Kidney (tissue), 13 donors: ENCODE measurements at regions not wholly inside any gene's neighbourhood (a gene's known extent, or its start where the extent isn't known, plus 50 kb on each side); places are given as distances from the start of the nearest gene placed in this dataset.

Experiments used
- DNase-seq, 5 donors: peaks; one replicate each; pipeline ENCODE4 v3.0.0-alpha.2; 2013 to 2020
- FAIRE-seq: peaks from 2 replicates; lab custom pipeline; 2012; peaks lifted over from hg19 to GRCh38; lab: Jason Lieb, UNC
- H3K27ac ChIP-seq, 2 donors: one replicate each; pipeline ENCODE4 v1.7.0; 2013; ENCODE audit warnings: low read depth in 2 of 2, low read length in 2 of 2, inconsistent platforms in 1 of 2
- H3K27me3 ChIP-seq: one replicate; pipeline ENCODE4 v1.7.1; 2013; ENCODE audit warnings: low read length, inconsistent platforms; ENCODE audit not compliant: control insufficient read depth, insufficient read depth
- H3K36me3 ChIP-seq, 3 donors: one replicate each; pipeline versions ENCODE4 v1.7.0 to v1.7.1; 2013; ENCODE audit warnings: low read length in 3 of 3, control low read depth in 1 of 3, inconsistent platforms in 1 of 3; ENCODE audit not compliant: insufficient read depth in 3 of 3, control insufficient read depth in 2 of 3
- H3K4me1 ChIP-seq, 3 donors: one replicate each; pipeline versions ENCODE4 v1.7.0 to v1.7.1; 2013; ENCODE audit warnings: low read length in 3 of 3, inconsistent platforms in 1 of 3, low read depth in 1 of 3; ENCODE audit not compliant: control insufficient read depth in 2 of 3, insufficient read depth in 2 of 3
- H3K4me3 ChIP-seq, 3 donors: one replicate each; pipeline versions ENCODE4 v1.7.0 to v1.8.1; 2013; ENCODE audit warnings: low read length in 3 of 3, control low read depth in 1 of 3, inconsistent platforms in 1 of 3
- H3K9ac ChIP-seq, 3 donors: one replicate each; pipeline versions ENCODE4 v1.7.0 to v1.7.1; 2013; ENCODE audit warnings: low read length in 3 of 3, control low read depth in 1 of 3, inconsistent platforms in 1 of 3
- H3K9me3 ChIP-seq, 3 donors: one replicate each; pipeline versions ENCODE4 v1.7.0 to v1.7.1; 2013; ENCODE audit warnings: low read length in 3 of 3, control low read depth in 1 of 3, inconsistent platforms in 1 of 3; ENCODE audit not compliant: control insufficient read depth in 2 of 3, insufficient read depth in 1 of 3
- intact Hi-C: fragments of 100-400 bp; cut with DNase I; formaldehyde crosslinking; loops from one replicate; pipeline ENCODE4 v1.11.1; 2022
- TF ChIP-seq, protein P1 (sequence below): IDR thresholded peaks from 3 replicates; pipeline ENCODE4 v1.5.1; 2012; ENCODE audit warnings: mild to moderate bottlenecking, moderate library complexity, borderline replicate concordance; ENCODE audit not compliant: insufficient read depth; ENCODE audit errors: extremely low read depth
- donor health status: control.
- donor health status: control.
- donor health status: control.
- donor health status: control.
- donor health status: control.
- donor health status: DM: yes; HTN: yes; CAD: no.
- donor health status: Normal renal cell carcinoma (clear cell type).

DNA sequence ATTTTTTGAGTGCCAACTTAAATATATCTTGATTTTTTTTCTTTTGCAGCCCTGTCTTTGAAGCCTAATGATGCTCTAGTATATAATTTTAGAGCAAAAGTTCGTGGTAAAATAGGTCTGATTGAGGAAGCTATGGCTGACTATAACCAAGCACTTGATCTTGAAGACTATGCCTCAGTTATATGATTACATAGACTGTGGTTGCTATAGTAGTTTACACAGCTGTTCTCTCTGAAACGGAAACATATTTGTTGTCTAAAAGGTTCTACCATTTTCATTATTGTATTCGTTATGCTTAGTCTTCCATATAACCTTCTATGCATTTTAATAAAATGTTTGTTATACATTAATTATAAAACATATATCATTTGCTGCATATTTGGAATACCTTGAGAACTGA lies 246.7 kb downstream of the TTC6 start:
- no peaks in the 10 kb centered on the region for H3K9me3 ChIP-seq
- intact Hi-C loops: no loop called here
- H3K9ac ChIP-seq: no peak overlapping the region
- no peak overlapping the region for H3K27ac ChIP-seq
- H3K4me3 ChIP-seq: no peak overlapping the region
- H3K36me3 ChIP-seq: no peaks in the 10 kb centered on the region
- FAIRE-seq (no peak), DNase-seq (no peak)
- no peaks in the 10 kb centered on the region for H3K4me1 ChIP-seq
- TF ChIP-seq, protein P1, sequence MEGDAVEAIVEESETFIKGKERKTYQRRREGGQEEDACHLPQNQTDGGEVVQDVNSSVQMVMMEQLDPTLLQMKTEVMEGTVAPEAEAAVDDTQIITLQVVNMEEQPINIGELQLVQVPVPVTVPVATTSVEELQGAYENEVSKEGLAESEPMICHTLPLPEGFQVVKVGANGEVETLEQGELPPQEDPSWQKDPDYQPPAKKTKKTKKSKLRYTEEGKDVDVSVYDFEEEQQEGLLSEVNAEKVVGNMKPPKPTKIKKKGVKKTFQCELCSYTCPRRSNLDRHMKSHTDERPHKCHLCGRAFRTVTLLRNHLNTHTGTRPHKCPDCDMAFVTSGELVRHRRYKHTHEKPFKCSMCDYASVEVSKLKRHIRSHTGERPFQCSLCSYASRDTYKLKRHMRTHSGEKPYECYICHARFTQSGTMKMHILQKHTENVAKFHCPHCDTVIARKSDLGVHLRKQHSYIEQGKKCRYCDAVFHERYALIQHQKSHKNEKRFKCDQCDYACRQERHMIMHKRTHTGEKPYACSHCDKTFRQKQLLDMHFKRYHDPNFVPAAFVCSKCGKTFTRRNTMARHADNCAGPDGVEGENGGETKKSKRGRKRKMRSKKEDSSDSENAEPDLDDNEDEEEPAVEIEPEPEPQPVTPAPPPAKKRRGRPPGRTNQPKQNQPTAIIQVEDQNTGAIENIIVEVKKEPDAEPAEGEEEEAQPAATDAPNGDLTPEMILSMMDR: no peak
- no peaks in the 10 kb centered on the region for H3K27me3 ChIP-seq

DNA sequence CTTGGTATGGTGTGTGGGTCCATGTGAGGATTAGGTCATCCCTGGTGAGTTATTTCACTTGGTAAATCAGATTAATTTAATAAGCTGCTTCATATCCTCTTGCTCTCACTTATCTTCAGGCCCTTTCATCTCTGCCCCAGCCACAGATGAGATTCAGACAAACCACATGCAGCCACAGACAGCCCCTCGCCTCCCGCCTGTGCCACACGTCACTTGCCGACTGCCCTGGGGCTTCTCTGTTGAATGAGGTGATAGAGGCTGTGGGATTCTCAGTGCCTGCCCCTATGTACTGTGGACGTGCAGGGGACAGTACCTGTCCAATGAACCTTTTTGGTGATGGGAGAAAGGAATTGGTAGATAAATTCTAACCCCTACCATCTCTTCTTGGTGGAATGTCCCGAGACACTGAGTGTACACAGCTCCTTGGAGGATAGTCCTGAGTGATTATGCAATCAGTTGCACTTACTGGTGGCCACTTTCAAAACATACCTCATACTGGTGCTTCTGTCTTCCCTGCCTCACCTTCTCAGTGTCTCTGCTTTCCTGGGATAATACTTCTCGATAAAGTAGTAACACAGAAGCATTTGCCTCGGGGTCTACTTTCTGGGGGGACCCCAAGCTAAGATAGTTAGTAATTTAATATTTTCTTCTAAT lies 248.7 kb downstream of the TTC6 start:
- no peaks in the 10 kb centered on the region for H3K4me1 ChIP-seq
- FAIRE-seq (no peak), DNase-seq (no peak)
- H3K27ac ChIP-seq: no peak overlapping the region
- no peaks in the 10 kb centered on the region for H3K9me3 ChIP-seq
- TF ChIP-seq, protein P1: no peak
- no peaks in the 10 kb centered on the region for H3K27me3 ChIP-seq
- no peaks in the 10 kb centered on the region for H3K36me3 ChIP-seq
- no peak overlapping the region for H3K9ac ChIP-seq
- intact Hi-C loops: no loop called here
- H3K4me3 ChIP-seq: no peak overlapping the region

DNA sequence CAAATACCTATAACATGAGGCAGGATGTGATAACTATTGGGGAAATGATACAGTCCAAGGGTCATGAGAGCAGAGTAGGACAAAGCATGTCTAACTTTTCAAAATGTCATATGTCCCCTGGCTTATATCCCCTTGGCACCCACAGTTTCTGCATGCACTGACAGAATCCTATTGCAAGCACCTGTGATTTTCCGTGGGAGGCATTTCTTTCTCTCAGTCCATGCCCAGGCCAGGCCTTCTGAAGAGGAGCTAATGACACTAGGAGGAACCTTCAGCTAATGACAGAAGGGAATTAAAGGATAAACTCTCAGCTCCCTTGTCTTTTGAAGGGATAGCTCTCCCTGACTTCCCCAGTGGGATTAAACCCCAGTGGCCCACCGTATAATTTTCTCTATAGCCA lies 249.2 kb downstream of the TTC6 start:
- Histone ChIP-seq H3K4me1 (no peaks in the 10 kb centered on the region), H3K4me3 (no peak overlapping the region), H3K9me3 (no peaks in the 10 kb centered on the region), H3K36me3 (no peaks in the 10 kb centered on the region), H3K27ac (no peak overlapping the region), H3K27me3 (no peaks in the 10 kb centered on the region), H3K9ac (no peak overlapping the region)
- FAIRE-seq (no peak), DNase-seq (no peak)
- TF ChIP-seq, protein P1: no peak
- intact Hi-C loops: no loop called here
